RKO (cell line): ENCODE measurements at regions not wholly inside any gene's neighbourhood (a gene's known extent, or its start where the extent isn't known, plus 50 kb on each side); places are given as distances from the start of the nearest gene placed in this dataset.

Source experiments
- DNase-seq: peaks from one replicate; pipeline ENCODE4 v3.0.0-alpha.2; 2016; ENCODE audit warnings: low spot score

- DNase-seq, result no peak
Measured at GRCh38 chr7:12456506-12456905, 52.8 kb upstream of the VWDE start.

GRCh38 chr7:12458520-12459131 lies 55.0 kb upstream of the VWDE start:
- DNase-seq, result peak; percentile 54

GRCh38 chr7:12467837-12468236 lies 64.2 kb upstream of the VWDE start:
- DNase-seq, result no peak

- no peak for DNase-seq
Measured at GRCh38 chr7:12469568-12469967, 65.9 kb upstream of the VWDE start.

- DNase-seq, result no peak
Measured at GRCh38 chr7:12470930-12471329, 67.3 kb upstream of the VWDE start.

- no peak for DNase-seq
Measured at GRCh38 chr7:12474035-12474434, 70.4 kb upstream of the VWDE start.

- DNase-seq, result peak; percentile 71
Measured at GRCh38 chr7:12475362-12476063, 71.8 kb upstream of the VWDE start.

GRCh38 chr7:12477620-12478019 lies 74.0 kb upstream of the VWDE start:
- peak; percentile 19 for DNase-seq

GRCh38 chr7:12481722-12482121 lies 78.1 kb upstream of the VWDE start:
- DNase-seq, result no peak

GRCh38 chr7:12485845-12486244 lies 82.2 kb upstream of the VWDE start:
- DNase-seq, result no peak

GRCh38 chr7:12488341-12488740 lies 82.2 kb upstream of the SCIN start:
- no peak for DNase-seq

GRCh38 chr7:12490107-12490688 lies 80.3 kb upstream of the SCIN start:
- peak; percentile 72 for DNase-seq

GRCh38 chr7:12490940-12491339 lies 79.6 kb upstream of the SCIN start:
- DNase-seq, result no peak

- DNase-seq, result no peak
Measured at GRCh38 chr7:12491526-12491925, 79.0 kb upstream of the SCIN start.

- no peak for DNase-seq
Measured at GRCh38 chr7:12493407-12493806, 77.1 kb upstream of the SCIN start.

- no peak for DNase-seq
Measured at GRCh38 chr7:12493863-12494686, 76.4 kb upstream of the SCIN start.

GRCh38 chr7:12494687-12495024 lies 75.9 kb upstream of the SCIN start:
- no peak for DNase-seq

- DNase-seq, result peak; percentile 73
Measured at GRCh38 chr7:12496901-12497674, 73.4 kb upstream of the SCIN start.

- DNase-seq, result no peak
Measured at GRCh38 chr7:12504149-12504548, 66.4 kb upstream of the SCIN start.

- no peak for DNase-seq
Measured at GRCh38 chr7:12508005-12508404, 62.5 kb upstream of the SCIN start.

GRCh38 chr7:12508554-12508953 lies 62.0 kb upstream of the SCIN start:
- no peak for DNase-seq

GRCh38 chr7:12517451-12517850 lies 53.1 kb upstream of the SCIN start:
- no peak for DNase-seq
